DMS79 (cell line): ENCODE measurements at regions not wholly inside any gene's neighbourhood (a gene's known extent, or its start where the extent isn't known, plus 50 kb on each side); places are given as distances from the start of the nearest gene placed in this dataset.

ENCODE experiments used
- DNase-seq: peaks from one replicate; lab custom pipeline; 2025; lab: John Stamatoyannopoulos, UW

GRCh38 chr5:4720831-4721230 lies 419.3 kb upstream of the ADAMTS16 start:
- DNase-seq, result no peak

- DNase-seq, result no peak
These were observed 417.2 kb upstream of the ADAMTS16 start for GRCh38 chr5:4722886-4723285.

- no peak for DNase-seq
These were observed 414.5 kb upstream of the ADAMTS16 start for GRCh38 chr5:4725594-4725993.

GRCh38 chr5:4730279-4730678 lies 409.9 kb upstream of the ADAMTS16 start:
- DNase-seq, result no peak

GRCh38 chr5:4734348-4734747 lies 405.8 kb upstream of the ADAMTS16 start:
- DNase-seq, result no peak

GRCh38 chr5:4735261-4735660 lies 404.9 kb upstream of the ADAMTS16 start:
- DNase-seq, result no peak

- no peak for DNase-seq
These were observed 402.3 kb upstream of the ADAMTS16 start for GRCh38 chr5:4737868-4738267.

GRCh38 chr5:4738298-4738697 lies 401.8 kb upstream of the ADAMTS16 start:
- no peak for DNase-seq

- DNase-seq, result no peak
These were observed 400.0 kb upstream of the ADAMTS16 start for GRCh38 chr5:4740156-4740555.

- DNase-seq, result no peak
These were observed 381.6 kb upstream of the ADAMTS16 start for GRCh38 chr5:4758550-4758949.

GRCh38 chr5:4758996-4759395 lies 381.1 kb upstream of the ADAMTS16 start:
- DNase-seq, result no peak

- no peak for DNase-seq
These were observed 377.8 kb upstream of the ADAMTS16 start for GRCh38 chr5:4762316-4762715.

- no peak for DNase-seq
These were observed 374.7 kb upstream of the ADAMTS16 start for GRCh38 chr5:4765411-4765810.

- no peak for DNase-seq
These were observed 374.0 kb upstream of the ADAMTS16 start for GRCh38 chr5:4766101-4766500.

GRCh38 chr5:4772591-4772990 lies 367.5 kb upstream of the ADAMTS16 start:
- no peak for DNase-seq

GRCh38 chr5:4773827-4774317 lies 366.3 kb upstream of the ADAMTS16 start:
- DNase-seq, result no peak

- DNase-seq, result no peak
These were observed 362.7 kb upstream of the ADAMTS16 start for GRCh38 chr5:4777435-4777834.

- DNase-seq, result no peak
These were observed 359.5 kb upstream of the ADAMTS16 start for GRCh38 chr5:4780633-4781032.

- DNase-seq, result no peak
These were observed 358.8 kb upstream of the ADAMTS16 start for GRCh38 chr5:4781299-4781698.

GRCh38 chr5:4785971-4786370 lies 354.2 kb upstream of the ADAMTS16 start:
- DNase-seq, result no peak

- DNase-seq, result no peak
These were observed 342.7 kb upstream of the ADAMTS16 start for GRCh38 chr5:4797445-4797844.

GRCh38 chr5:4802044-4802443 lies 338.1 kb upstream of the ADAMTS16 start:
- DNase-seq, result no peak

GRCh38 chr5:4804691-4805360 lies 335.3 kb upstream of the ADAMTS16 start:
- no peak for DNase-seq

- no peak for DNase-seq
These were observed 325.1 kb upstream of the ADAMTS16 start for GRCh38 chr5:4815002-4815401.
